A549 (cell line): ENCODE measurements at regions not wholly inside any gene's neighbourhood (a gene's known extent, or its start where the extent isn't known, plus 50 kb on each side); places are given as distances from the start of the nearest gene placed in this dataset.
"Not testable (repeated sequence)": the region's sequence is repeated elsewhere in the genome, so short reads cannot be mapped to it uniquely, and the experiment has no call there.

Experiments used
- ATAC-seq, 2 experiments: fragments of 200-7000 bp in 1 of 2; fragments of >200 bp in 1 of 2; cut with Nextera tagmentation in 1 of 2; cut with Tn5 transposase in 1 of 2; 3 replicates each; pipeline versions ENCODE4 v1.8.0 to v1.9.1; 2018 to 2020; ENCODE audit warnings: mild to moderate bottlenecking in 1 of 2, moderate library complexity in 1 of 2
- CTCF ChIA-PET: fragments of 300-600 bp; sonication (Branson Sonifier 250); formaldehyde crosslinking; extraction: SDS; loops from one replicate; lab custom pipeline; 2021; ENCODE audit warnings: antibody characterized with exemption, inconsistent platforms; lab: Yijun Ruan, JAX
- POLR2A ChIA-PET: fragments of 350-600 bp; formaldehyde crosslinking; extraction: SDS; loops from one replicate; lab custom pipeline; 2021; ENCODE audit warnings: antibody characterized with exemption, inconsistent platforms; lab: Yijun Ruan, JAX
- DNase-seq, 2 experiments: peaks; one replicate each; pipeline versions ENCODE4 v3.0.0 to v3.0.0-alpha.2; 2011 to 2016; ENCODE audit warnings: low read depth in 1 of 2, low spot score in 1 of 2
- FAIRE-seq: peaks from 2 replicates; lab custom pipeline; 2011; peaks lifted over from hg19 to GRCh38; lab: Jason Lieb, UNC
- H3K27ac ChIP-seq, 2 experiments: fragments of >200 bp; sonication (Bioruptor Twin); formaldehyde crosslinking; 3 replicates each; pipeline ENCODE4 v1.5.1; 2016 to 2017
- H3K4me1 ChIP-seq: fragments of >200 bp; sonication (Bioruptor Twin); formaldehyde crosslinking; 3 replicates; pipeline ENCODE4 v1.6.1; 2016
- H3K4me2 ChIP-seq: fragments of >200 bp; sonication (Bioruptor Twin); formaldehyde crosslinking; 3 replicates; pipeline ENCODE4 v1.6.1; 2016
- H3K4me3 ChIP-seq: fragments of >200 bp; sonication (Bioruptor Twin); formaldehyde crosslinking; 3 replicates; pipeline ENCODE4 v1.5.1; 2016
- H3K9me3 ChIP-seq: fragments of >200 bp; sonication (Bioruptor Twin); formaldehyde crosslinking; 3 replicates; pipeline ENCODE4 v1.6.1; 2016
- BHLHE40 ChIP-seq: IDR thresholded peaks from 2 replicates; pipeline ENCODE4 v1.6.1; 2012; ENCODE audit warnings: low read depth, low read length, inconsistent platforms
- CBX8 ChIP-seq: fragments of 200-600 bp; sonication (generic); IDR thresholded peaks from 2 replicates; pipeline ENCODE4 v1.6.1; 2016
- CEBPB ChIP-seq, 2 experiments: fragments of >200 bp in 1 of 2; sonication (Bioruptor Twin) in 1 of 2; formaldehyde crosslinking in 1 of 2; IDR thresholded peaks; 2 replicates each; pipeline ENCODE4 v1.6.1; 2012 to 2016
- CHD4 ChIP-seq: fragments of 200-600 bp; sonication (generic); IDR thresholded peaks from 2 replicates; pipeline ENCODE4 v1.6.1; 2016; ENCODE audit warnings: antibody characterized with exemption, mild to moderate bottlenecking, borderline replicate concordance
- EHF ChIP-seq: fragments of 250-450 bp; sonication (Bioruptor Pico); IDR thresholded peaks from 2 replicates; pipeline ENCODE4 v1.5.0; 2020; ENCODE audit warnings: mild to moderate bottlenecking
- HDAC2 ChIP-seq: fragments of 200-600 bp; sonication (generic); IDR thresholded peaks from 2 replicates; pipeline ENCODE4 v1.6.1; 2016
- HEYL ChIP-seq: fragments of 250-450 bp; sonication (Bioruptor Pico); IDR thresholded peaks from 2 replicates; pipeline ENCODE4 v1.8.0; 2021; ENCODE audit warnings: mild to moderate bottlenecking, moderate library complexity
- NPAS2 ChIP-seq: fragments of 250-450 bp; sonication (Bioruptor Pico); IDR thresholded peaks from 2 replicates; pipeline ENCODE4 v1.8.0; 2022; ENCODE audit warnings: mild to moderate bottlenecking, moderate library complexity, borderline replicate concordance
- PHF8 ChIP-seq: fragments of 200-600 bp; sonication (generic); IDR thresholded peaks from 2 replicates; pipeline ENCODE4 v1.6.1; 2016; ENCODE audit warnings: low read depth, mild to moderate bottlenecking, antibody characterized with exemption, moderate library complexity, borderline replicate concordance
- POLR2AphosphoS2 ChIP-seq: conservative IDR thresholded peaks from 2 replicates; pipeline ENCODE4 v1.6.1; 2012; ENCODE audit warnings: low read length, improper control_type of control experiment, inconsistent platforms
- RARB ChIP-seq: fragments of 250-450 bp; sonication (Bioruptor Pico); IDR thresholded peaks from 2 replicates; pipeline ENCODE4 v1.8.0; 2021; ENCODE audit warnings: mild to moderate bottlenecking, moderate library complexity
- ZC3H11A ChIP-seq: fragments of 450-650 bp; IDR thresholded peaks from 2 replicates; pipeline ENCODE4 v1.6.1; 2014; ENCODE audit warnings: antibody characterized with exemption, mild to moderate bottlenecking
- WGBS: methylation state at CpG from one replicate; pipeline ENCODE4 v1.1.6; 2017; ENCODE audit errors: missing lambda C conversion rate; 5-methylcytosine and 5-hydroxymethylcytosine counted together
- TF ChIP-seq, protein P1 (sequence below): fragments of 250-450 bp; sonication (Bioruptor Pico); IDR thresholded peaks from 2 replicates; pipeline ENCODE4 v1.5.0; 2021; ENCODE audit warnings: mild to moderate bottlenecking, moderate library complexity, borderline replicate concordance
- TF ChIP-seq, protein P2 (sequence below): fragments of >200 bp; sonication (Bioruptor Twin); formaldehyde crosslinking; IDR thresholded peaks from 3 replicates; pipeline ENCODE4 v1.5.1; 2016
- TF ChIP-seq, protein P3 (sequence below): fragments of 250-450 bp; sonication (Bioruptor Pico); IDR thresholded peaks from 2 replicates; pipeline ENCODE4 v1.5.0; 2020; ENCODE audit warnings: low read depth, mild to moderate bottlenecking, moderate library complexity
- TF ChIP-seq, protein P4 (sequence below): fragments of 200-600 bp; sonication (generic); IDR thresholded peaks from 2 replicates; pipeline ENCODE4 v1.6.1; 2016; ENCODE audit warnings: antibody characterized with exemption, mild to moderate bottlenecking, moderate library complexity
- TF ChIP-seq, protein P5 (sequence below): fragments of 450-650 bp; IDR thresholded peaks from 2 replicates; pipeline ENCODE4 v1.6.1; 2014; ENCODE audit warnings: antibody characterized with exemption
- TF ChIP-seq, protein P6 (sequence below): IDR thresholded peaks from 2 replicates; pipeline ENCODE4 v1.6.1; 2012; ENCODE audit warnings: low read depth, borderline replicate concordance

DNA sequence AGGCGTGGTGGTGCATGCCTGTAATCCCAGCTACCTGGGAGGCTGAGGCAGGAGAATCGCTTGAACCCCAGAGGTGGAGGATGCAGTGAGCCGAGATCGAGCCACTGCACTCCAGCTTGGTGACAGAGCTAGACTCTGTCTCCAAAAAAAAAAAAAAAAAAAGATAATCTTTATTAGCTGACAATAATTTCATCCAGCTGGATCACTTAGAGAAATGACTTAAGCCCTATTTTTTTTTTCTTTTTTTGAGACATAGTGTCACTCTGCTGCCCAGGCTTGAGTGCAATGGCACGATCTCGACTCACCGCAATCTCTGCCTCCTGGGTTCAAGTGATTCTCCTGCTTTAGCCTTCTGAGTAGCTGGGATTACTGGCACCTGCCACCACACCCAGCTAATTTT, 51.6 kb upstream of the MAP4K4 start:
- DNase-seq, FAIRE-seq, H3K4me2 ChIP-seq, H3K9me3 ChIP-seq, ATAC-seq, H3K27ac ChIP-seq, H3K4me3 ChIP-seq, POLR2A ChIA-PET, H3K4me1 ChIP-seq: not testable (repeated sequence)
- WGBS: 88% methylated on average over 7 of the region's 7 CpGs
- CTCF ChIA-PET: interaction anchor here (1.0 kb wide), 1 partner anchor 258 kb away, joined by 3 read pairs; no protein-coding TSS in a partner anchor

DNA sequence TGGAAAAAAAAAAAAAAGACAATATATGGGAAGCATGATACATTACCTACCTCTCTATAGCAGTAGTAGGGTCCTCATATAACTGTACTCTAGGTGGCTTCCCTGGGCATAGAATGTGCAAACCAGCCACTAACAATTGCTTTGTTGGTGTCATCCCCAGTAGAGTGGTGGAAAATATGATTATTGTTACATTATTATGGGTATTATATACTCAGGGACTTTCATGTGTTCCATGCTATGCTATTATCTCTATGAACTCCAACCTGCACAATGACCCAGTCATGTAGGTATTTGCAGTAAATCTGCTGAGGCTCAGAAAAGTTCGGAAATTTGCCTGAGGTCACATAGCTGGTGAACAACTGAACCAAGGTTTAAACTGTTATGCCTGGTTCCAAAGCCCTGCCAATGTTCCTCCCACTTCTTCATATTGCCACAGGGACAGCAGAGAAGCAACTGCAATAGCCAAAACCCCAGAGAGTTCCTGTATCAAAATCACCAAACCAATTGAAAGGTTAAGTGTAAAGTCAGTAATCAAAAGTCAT, 52.6 kb upstream of the MAP4K4 start:
- ChIA-PET CTCF (interaction anchor here (1.0 kb wide), 1 partner anchor 12 kb away, joined by 3 read pairs; no protein-coding TSS in a partner anchor), POLR2A (no interaction called here)
- no peaks in the 10 kb centered on the region for H3K9me3 ChIP-seq
- FAIRE-seq: no peak
- no peak for DNase-seq
- ATAC-seq: no peak
- no peak overlapping the region for H3K4me3 ChIP-seq
- TF ChIP-seq, protein P1, sequence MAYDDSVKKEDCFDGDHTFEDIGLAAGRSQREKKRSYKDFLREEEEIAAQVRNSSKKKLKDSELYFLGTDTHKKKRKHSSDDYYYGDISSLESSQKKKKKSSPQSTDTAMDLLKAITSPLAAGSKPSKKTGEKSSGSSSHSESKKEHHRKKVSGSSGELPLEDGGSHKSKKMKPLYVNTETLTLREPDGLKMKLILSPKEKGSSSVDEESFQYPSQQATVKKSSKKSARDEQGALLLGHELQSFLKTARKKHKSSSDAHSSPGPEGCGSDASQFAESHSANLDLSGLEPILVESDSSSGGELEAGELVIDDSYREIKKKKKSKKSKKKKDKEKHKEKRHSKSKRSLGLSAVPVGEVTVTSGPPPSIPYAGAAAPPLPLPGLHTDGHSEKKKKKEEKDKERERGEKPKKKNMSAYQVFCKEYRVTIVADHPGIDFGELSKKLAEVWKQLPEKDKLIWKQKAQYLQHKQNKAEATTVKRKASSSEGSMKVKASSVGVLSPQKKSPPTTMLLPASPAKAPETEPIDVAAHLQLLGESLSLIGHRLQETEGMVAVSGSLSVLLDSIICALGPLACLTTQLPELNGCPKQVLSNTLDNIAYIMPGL: no peak
- TF ChIP-seq RARB (CRISPR knock-in tag) (no peak), PHF8 (no peak), CEBPB (IDR thresholded peaks at IDR 0.05) (no peak), EHF (no peak), HDAC2 (no peak), POLR2AphosphoS2 (no peak), BHLHE40 (no peak), CBX8 (no peak), NPAS2 (CRISPR knock-in tag) (no peak), HEYL (no peak), CHD4 (no peak), ZC3H11A (no peak)
- TF ChIP-seq, protein P2, sequence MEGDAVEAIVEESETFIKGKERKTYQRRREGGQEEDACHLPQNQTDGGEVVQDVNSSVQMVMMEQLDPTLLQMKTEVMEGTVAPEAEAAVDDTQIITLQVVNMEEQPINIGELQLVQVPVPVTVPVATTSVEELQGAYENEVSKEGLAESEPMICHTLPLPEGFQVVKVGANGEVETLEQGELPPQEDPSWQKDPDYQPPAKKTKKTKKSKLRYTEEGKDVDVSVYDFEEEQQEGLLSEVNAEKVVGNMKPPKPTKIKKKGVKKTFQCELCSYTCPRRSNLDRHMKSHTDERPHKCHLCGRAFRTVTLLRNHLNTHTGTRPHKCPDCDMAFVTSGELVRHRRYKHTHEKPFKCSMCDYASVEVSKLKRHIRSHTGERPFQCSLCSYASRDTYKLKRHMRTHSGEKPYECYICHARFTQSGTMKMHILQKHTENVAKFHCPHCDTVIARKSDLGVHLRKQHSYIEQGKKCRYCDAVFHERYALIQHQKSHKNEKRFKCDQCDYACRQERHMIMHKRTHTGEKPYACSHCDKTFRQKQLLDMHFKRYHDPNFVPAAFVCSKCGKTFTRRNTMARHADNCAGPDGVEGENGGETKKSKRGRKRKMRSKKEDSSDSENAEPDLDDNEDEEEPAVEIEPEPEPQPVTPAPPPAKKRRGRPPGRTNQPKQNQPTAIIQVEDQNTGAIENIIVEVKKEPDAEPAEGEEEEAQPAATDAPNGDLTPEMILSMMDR: no peak
- TF ChIP-seq, protein P3, sequence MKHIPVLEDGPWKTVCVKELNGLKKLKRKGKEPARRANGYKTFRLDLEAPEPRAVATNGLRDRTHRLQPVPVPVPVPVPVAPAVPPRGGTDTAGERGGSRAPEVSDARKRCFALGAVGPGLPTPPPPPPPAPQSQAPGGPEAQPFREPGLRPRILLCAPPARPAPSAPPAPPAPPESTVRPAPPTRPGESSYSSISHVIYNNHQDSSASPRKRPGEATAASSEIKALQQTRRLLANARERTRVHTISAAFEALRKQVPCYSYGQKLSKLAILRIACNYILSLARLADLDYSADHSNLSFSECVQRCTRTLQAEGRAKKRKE (CRISPR knock-in tag): no peak
- TF ChIP-seq, protein P4, sequence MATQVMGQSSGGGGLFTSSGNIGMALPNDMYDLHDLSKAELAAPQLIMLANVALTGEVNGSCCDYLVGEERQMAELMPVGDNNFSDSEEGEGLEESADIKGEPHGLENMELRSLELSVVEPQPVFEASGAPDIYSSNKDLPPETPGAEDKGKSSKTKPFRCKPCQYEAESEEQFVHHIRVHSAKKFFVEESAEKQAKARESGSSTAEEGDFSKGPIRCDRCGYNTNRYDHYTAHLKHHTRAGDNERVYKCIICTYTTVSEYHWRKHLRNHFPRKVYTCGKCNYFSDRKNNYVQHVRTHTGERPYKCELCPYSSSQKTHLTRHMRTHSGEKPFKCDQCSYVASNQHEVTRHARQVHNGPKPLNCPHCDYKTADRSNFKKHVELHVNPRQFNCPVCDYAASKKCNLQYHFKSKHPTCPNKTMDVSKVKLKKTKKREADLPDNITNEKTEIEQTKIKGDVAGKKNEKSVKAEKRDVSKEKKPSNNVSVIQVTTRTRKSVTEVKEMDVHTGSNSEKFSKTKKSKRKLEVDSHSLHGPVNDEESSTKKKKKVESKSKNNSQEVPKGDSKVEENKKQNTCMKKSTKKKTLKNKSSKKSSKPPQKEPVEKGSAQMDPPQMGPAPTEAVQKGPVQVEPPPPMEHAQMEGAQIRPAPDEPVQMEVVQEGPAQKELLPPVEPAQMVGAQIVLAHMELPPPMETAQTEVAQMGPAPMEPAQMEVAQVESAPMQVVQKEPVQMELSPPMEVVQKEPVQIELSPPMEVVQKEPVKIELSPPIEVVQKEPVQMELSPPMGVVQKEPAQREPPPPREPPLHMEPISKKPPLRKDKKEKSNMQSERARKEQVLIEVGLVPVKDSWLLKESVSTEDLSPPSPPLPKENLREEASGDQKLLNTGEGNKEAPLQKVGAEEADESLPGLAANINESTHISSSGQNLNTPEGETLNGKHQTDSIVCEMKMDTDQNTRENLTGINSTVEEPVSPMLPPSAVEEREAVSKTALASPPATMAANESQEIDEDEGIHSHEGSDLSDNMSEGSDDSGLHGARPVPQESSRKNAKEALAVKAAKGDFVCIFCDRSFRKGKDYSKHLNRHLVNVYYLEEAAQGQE: no peak
- TF ChIP-seq, protein P5, sequence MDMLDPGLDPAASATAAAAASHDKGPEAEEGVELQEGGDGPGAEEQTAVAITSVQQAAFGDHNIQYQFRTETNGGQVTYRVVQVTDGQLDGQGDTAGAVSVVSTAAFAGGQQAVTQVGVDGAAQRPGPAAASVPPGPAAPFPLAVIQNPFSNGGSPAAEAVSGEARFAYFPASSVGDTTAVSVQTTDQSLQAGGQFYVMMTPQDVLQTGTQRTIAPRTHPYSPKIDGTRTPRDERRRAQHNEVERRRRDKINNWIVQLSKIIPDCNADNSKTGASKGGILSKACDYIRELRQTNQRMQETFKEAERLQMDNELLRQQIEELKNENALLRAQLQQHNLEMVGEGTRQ: no peak
- TF ChIP-seq, protein P6, sequence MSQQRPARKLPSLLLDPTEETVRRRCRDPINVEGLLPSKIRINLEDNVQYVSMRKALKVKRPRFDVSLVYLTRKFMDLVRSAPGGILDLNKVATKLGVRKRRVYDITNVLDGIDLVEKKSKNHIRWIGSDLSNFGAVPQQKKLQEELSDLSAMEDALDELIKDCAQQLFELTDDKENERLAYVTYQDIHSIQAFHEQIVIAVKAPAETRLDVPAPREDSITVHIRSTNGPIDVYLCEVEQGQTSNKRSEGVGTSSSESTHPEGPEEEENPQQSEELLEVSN: no peak
- no peak overlapping the region for H3K27ac ChIP-seq
- no peak overlapping the region for H3K4me2 ChIP-seq
- no peaks in the 10 kb centered on the region for H3K4me1 ChIP-seq
- 33% methylated on average over 1 of the region's 1 CpG for WGBS
